ENCODE measurements at regions not wholly inside any gene's neighbourhood (a gene's known extent, or its start where the extent isn't known, plus 50 kb on each side); places are given as distances from the start of the nearest gene placed in this dataset.

GRCh38 chr10:130708465-130709070 lies 572.4 kb downstream of the GLRX3 start:
- Histone ChIP-seq H3K27me3 (ENCODE audit: control insufficient read depth, insufficient read depth, low read length) (no peaks in the 10 kb centered on the region), H3K9me1 (ENCODE audit: insufficient read depth, low read length) (no peaks in the 10 kb centered on the region), H2AFZ (replicated peaks; ENCODE audit: low read length, poor library complexity) (no peak overlapping the region), H3K9me3 (ENCODE audit: control insufficient read depth, insufficient read depth, low read length) (peaks cover 61% of the 10 kb centered on the region), H2BK120ac (ENCODE audit: low read depth, low read length) (no peak overlapping the region), H3K79me1 (ENCODE audit: low read depth in 1 of 2, low read length in 2 of 2) (no peaks in the 10 kb centered on the region), H2BK5ac (ENCODE audit: low read depth, low read length, poor library complexity, severe bottlenecking) (no peak overlapping the region), H3K4me1 (ENCODE audit: control insufficient read depth, insufficient read depth, low read length) (no peaks in the 10 kb centered on the region), H3K36me3 (ENCODE audit: control insufficient read depth, insufficient read depth, low read length) (no peaks in the 10 kb centered on the region), H3K56ac (ENCODE audit: extremely low read depth, insufficient read depth, low read length) (no peak overlapping the region), H3K18ac (ENCODE audit: low read depth, low read length) (no peak overlapping the region), H2AK5ac (ENCODE audit: low read depth, low read length) (no peak overlapping the region), H4K5ac (ENCODE audit: low read depth, low read length) (no peak overlapping the region), H3K4ac (ENCODE audit: low read depth, low read length) (no peak overlapping the region), H2BK20ac (ENCODE audit: low read depth, low read length) (no peak overlapping the region), H3K4me2 (ENCODE audit: low read depth, low read length) (no peak overlapping the region), H2BK15ac (ENCODE audit: low read depth, low read length) (no peak overlapping the region), H3K9ac (ENCODE audit: low read depth, low read length) (no peak overlapping the region), H3K14ac (replicated peaks; ENCODE audit: low read depth, low read length) (no peak overlapping the region), H4K8ac (ENCODE audit: low read depth in 2 of 2, low read length in 2 of 2) (no peak overlapping the region), H4K91ac (ENCODE audit: insufficient read depth, low read depth, low read length) (no peak overlapping the region), H2AK9ac (replicated peaks; ENCODE audit: low read depth, low read length, poor library complexity) (peak overlapping the region; percentile 28), H4K20me1 (ENCODE audit: insufficient read depth, low read length) (no peaks in the 10 kb centered on the region), H3K27ac (ENCODE audit: insufficient read depth, low read length) (no peak overlapping the region), H3K4me3 (ENCODE audit: insufficient read depth, low read depth, low read length) (no peak overlapping the region), H3K23ac (ENCODE audit: low read depth, low read length) (no peak overlapping the region)
- no TSS peak for BruUV-seq (replicated peaks)
- WGBS, 2 experiments (ENCODE audit: extremely low coverage in 2 of 2, insufficient read length in 1 of 2) = 72% methylated on average over 4 of the region's 18 CpGs; no CpG with 5 or more reads in 1 of the 2 experiments
- dilution Hi-C loops (cut with HindIII; ENCODE audit: low sequenced_read_pairs, unreplicated experiment) (no loop called here), intact Hi-C loops (cut with micrococcal nuclease) (no loop called here), in situ Hi-C loops (cut with MboI; ENCODE audit: low sequenced_read_pairs) (no loop called here)
- no peak for DNase-seq
- no peak for ATAC-seq (ENCODE audit: low read depth)
- CTCF ChIA-PET = no interaction called here
- POLR2A ChIA-PET (ENCODE audit: unreplicated experiment) = no interaction called here
- TF ChIP-seq FOS (IDR thresholded peaks at IDR 0.05; ENCODE audit: low read depth, low read length) = no peak
- no peak for TF ChIP-seq RCOR1 (IDR thresholded peaks at IDR 0.05; ENCODE audit: insufficient replicate concordance, low read length)
- TF ChIP-seq RFX5 (IDR thresholded peaks at IDR 0.05; ENCODE audit: low read depth, low read length) = no peak
- no peak for TF ChIP-seq RAD21 (IDR thresholded peaks at IDR 0.05; ENCODE audit: low read length)
- TF ChIP-seq CHD1 (IDR thresholded peaks at IDR 0.05; ENCODE audit: low read depth, low read length) = no peak
- no peak for TF ChIP-seq SMC3 (IDR thresholded peaks at IDR 0.05; ENCODE audit: low read depth, low read length)
- TF ChIP-seq CEBPB (IDR thresholded peaks at IDR 0.05; ENCODE audit: low read depth, low read length) = no peak
- TF ChIP-seq CTCF (conservative IDR thresholded peaks at IDR 0.05; ENCODE audit: low read depth, low read length) = no peak
- TF ChIP-seq, protein P1, sequence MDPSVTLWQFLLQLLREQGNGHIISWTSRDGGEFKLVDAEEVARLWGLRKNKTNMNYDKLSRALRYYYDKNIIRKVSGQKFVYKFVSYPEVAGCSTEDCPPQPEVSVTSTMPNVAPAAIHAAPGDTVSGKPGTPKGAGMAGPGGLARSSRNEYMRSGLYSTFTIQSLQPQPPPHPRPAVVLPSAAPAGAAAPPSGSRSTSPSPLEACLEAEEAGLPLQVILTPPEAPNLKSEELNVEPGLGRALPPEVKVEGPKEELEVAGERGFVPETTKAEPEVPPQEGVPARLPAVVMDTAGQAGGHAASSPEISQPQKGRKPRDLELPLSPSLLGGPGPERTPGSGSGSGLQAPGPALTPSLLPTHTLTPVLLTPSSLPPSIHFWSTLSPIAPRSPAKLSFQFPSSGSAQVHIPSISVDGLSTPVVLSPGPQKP (IDR thresholded peaks at IDR 0.05; ENCODE audit: borderline replicate concordance, low read depth, low read length) = no peak
- TF ChIP-seq MAZ (IDR thresholded peaks at IDR 0.05; ENCODE audit: borderline replicate concordance, low read depth, low read length) = no peak
- TF ChIP-seq MXI1 (IDR thresholded peaks at IDR 0.05; ENCODE audit: borderline replicate concordance, low read depth, low read length) = no peak
- TF ChIP-seq, protein P2, sequence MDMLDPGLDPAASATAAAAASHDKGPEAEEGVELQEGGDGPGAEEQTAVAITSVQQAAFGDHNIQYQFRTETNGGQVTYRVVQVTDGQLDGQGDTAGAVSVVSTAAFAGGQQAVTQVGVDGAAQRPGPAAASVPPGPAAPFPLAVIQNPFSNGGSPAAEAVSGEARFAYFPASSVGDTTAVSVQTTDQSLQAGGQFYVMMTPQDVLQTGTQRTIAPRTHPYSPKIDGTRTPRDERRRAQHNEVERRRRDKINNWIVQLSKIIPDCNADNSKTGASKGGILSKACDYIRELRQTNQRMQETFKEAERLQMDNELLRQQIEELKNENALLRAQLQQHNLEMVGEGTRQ (IDR thresholded peaks at IDR 0.05; ENCODE audit: low read depth, low read length) = no peak
- TF ChIP-seq NFE2L2 (IDR thresholded peaks at IDR 0.05; ENCODE audit: low read depth, low read length) = no peak
- no peak for TF ChIP-seq BHLHE40 (IDR thresholded peaks at IDR 0.05; ENCODE audit: low read depth, low read length)
- TF ChIP-seq MAFK (IDR thresholded peaks at IDR 0.05; ENCODE audit: low read depth, low read length) = no peak
- TF ChIP-seq POLR2A (IDR thresholded peaks at IDR 0.05; ENCODE audit: low read depth, low read length) = no peak
